ENCODE measurements at regions not wholly inside any gene's neighbourhood (a gene's known extent, or its start where the extent isn't known, plus 50 kb on each side); places are given as distances from the start of the nearest gene placed in this dataset.

DNA sequence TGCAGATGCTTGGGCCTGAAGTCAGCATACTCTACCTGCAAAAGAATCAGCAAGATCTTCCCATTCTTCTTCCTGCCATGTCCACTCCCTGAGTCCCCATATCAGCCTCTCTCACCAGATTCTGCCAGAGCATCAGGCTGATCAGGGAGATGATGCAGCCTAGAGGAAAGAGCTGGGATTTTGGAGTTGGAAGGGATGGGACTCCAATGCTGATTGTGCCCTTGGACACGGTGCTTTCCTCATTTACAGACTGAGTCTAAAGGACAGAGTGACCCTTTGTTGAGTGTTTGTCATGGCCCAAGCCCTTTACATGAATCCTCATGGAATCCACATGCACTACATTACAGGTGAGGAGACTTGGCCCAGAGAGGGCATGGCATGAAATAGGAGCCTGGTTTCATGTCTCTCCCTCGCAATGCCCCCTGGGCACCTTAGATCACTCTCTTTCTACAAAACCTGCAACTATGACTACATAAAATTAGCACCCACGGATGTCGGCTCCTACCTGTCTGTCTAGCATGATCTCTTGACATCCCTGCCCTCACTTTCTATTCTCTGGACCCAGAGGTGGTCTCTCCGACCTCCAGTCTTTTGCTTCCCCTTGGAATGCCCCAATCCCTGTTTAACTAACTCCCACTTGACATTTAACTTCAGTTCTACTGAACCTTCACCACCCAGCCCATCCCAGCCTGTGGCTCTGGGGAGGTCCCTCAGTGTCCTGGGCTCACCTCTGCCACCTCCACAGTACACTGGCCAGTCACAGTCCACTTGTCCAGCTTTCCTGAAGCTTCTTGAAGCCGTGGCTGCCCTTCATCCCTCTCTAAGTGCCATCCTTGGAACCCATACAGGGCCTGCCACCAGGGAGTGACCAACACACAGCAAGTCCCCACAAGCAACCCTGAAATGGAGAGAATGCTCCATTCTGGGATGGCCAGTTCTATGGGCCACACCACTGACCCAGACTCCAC is 173.5 kb downstream of the ABHD5 start:
- no peaks in the 10 kb centered on the region for H3K4me1 Mint-ChIP-seq
- no peaks in the 10 kb centered on the region for H3K27me3 ChIP-seq (ENCODE audit: insufficient read depth, low read length, poor library complexity, severe bottlenecking)
- no peaks in the 10 kb centered on the region for H3K36me3 ChIP-seq (ENCODE audit: insufficient read depth, low read length)
- POLR2A ChIA-PET = no interaction called here
- H3K27ac ChIP-seq (ENCODE audit: low read depth, low read length) = no peak overlapping the region
- H3K4me3 Mint-ChIP-seq = no peak overlapping the region
- CTCF ChIA-PET = interaction anchor here (0.9 kb wide), 1 partner anchor 14 kb away, joined by 3 read pairs; no protein-coding TSS in a partner anchor
- H3K9me3 Mint-ChIP-seq = no peaks in the 10 kb centered on the region
- DNase-seq = no peak
- H3K27me3 Mint-ChIP-seq = peaks cover 32 to 57% of the 10 kb centered on the region in 2 donors
- peak overlapping the region in 1 of 8 donors; percentile 1 for H3K27ac Mint-ChIP-seq
- H3K9me3 ChIP-seq (ENCODE audit: low read length) = no peaks in the 10 kb centered on the region
- no peak overlapping the region for H3K4me3 ChIP-seq (ENCODE audit: low read length)
- H3K36me3 Mint-ChIP-seq = no peaks in the 10 kb centered on the region
- H3K4me1 ChIP-seq (ENCODE audit: insufficient read depth, low read length) = no peaks in the 10 kb centered on the region

DNA sequence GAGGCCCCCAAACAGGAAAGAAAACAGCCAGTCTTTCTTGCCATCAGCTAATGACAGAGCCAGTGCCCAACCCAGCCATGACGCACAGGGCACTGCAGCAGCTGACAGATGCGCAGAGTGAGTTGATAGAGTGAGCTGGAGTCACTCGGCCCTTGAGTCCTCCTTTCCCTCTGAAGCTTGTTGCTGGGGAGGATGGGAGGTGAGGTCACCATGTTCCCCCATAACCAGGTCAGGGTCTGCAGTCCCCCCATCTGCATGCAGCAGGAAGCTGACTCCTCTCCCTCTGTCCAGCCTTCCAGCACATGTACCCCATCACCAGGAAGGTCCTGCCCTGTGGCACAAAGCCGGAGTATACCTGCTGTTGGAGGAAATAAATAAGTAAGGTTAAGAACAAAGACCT is 174.6 kb downstream of the ABHD5 start:
- DNase-seq = no peak
- Mint-ChIP-seq H3K9me3 (no peaks in the 10 kb centered on the region), H3K4me1 (no peaks in the 10 kb centered on the region), H3K4me3 (no peak overlapping the region), H3K36me3 (no peaks in the 10 kb centered on the region), H3K27ac (no peak overlapping the region), H3K27me3 (peaks cover 29 to 60% of the 10 kb centered on the region in 2 donors)
- Histone ChIP-seq H3K9me3 (ENCODE audit: low read length) (no peaks in the 10 kb centered on the region), H3K4me1 (ENCODE audit: insufficient read depth, low read length) (no peaks in the 10 kb centered on the region), H3K4me3 (ENCODE audit: low read length) (no peak overlapping the region), H3K27me3 (ENCODE audit: insufficient read depth, low read length, poor library complexity, severe bottlenecking) (no peaks in the 10 kb centered on the region), H3K36me3 (ENCODE audit: insufficient read depth, low read length) (no peaks in the 10 kb centered on the region), H3K27ac (ENCODE audit: low read depth, low read length) (no peak overlapping the region)
- ChIA-PET POLR2A (no interaction called here), CTCF (no interaction called here)

DNA sequence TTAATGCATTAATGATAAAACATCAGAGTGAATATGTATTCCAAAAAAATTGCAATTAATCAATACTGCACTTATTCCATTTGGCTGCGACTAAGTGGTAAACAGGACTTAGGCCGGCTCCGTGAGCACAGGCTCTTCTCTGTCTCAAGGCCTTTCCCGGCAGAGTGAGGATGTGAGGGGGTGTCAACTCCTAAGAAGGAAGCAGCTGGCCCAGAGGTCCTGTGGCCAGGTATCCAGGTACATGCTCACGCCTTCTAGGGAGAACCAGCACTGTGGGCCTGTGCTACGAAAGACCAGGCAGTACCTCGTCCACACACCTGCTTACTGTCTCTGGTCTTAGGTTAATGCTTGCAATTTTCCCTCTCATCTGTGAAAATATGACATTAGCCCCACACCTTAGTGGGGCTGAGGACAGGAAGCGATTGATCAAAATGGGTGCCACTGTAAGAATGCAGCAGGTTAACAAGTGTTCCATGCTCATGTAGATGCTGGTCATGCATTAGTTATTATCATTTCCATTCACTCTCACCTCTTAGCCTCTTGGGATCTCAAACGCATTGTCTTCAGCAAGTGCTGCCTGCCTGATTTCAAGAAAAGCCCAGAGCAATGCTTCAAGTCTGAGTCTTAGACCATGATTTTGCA is 175.3 kb downstream of the ABHD5 start:
- H3K27me3 Mint-ChIP-seq = peaks cover 28 to 54% of the 10 kb centered on the region in 2 donors
- no peak for DNase-seq
- Histone ChIP-seq H3K9me3 (ENCODE audit: low read length) (no peaks in the 10 kb centered on the region), H3K4me1 (ENCODE audit: insufficient read depth, low read length) (no peaks in the 10 kb centered on the region), H3K27me3 (ENCODE audit: insufficient read depth, low read length, poor library complexity, severe bottlenecking) (no peaks in the 10 kb centered on the region), H3K36me3 (ENCODE audit: insufficient read depth, low read length) (no peaks in the 10 kb centered on the region), H3K27ac (ENCODE audit: low read depth, low read length) (no peak overlapping the region), H3K4me3 (ENCODE audit: low read length) (no peak overlapping the region)
- ChIA-PET POLR2A (no interaction called here), CTCF (no interaction called here)
- H3K36me3 Mint-ChIP-seq = no peaks in the 10 kb centered on the region
- H3K27ac Mint-ChIP-seq = no peak overlapping the region
- no peaks in the 10 kb centered on the region for H3K9me3 Mint-ChIP-seq
- H3K4me3 Mint-ChIP-seq = no peak overlapping the region
- H3K4me1 Mint-ChIP-seq = no peaks in the 10 kb centered on the region

DNA sequence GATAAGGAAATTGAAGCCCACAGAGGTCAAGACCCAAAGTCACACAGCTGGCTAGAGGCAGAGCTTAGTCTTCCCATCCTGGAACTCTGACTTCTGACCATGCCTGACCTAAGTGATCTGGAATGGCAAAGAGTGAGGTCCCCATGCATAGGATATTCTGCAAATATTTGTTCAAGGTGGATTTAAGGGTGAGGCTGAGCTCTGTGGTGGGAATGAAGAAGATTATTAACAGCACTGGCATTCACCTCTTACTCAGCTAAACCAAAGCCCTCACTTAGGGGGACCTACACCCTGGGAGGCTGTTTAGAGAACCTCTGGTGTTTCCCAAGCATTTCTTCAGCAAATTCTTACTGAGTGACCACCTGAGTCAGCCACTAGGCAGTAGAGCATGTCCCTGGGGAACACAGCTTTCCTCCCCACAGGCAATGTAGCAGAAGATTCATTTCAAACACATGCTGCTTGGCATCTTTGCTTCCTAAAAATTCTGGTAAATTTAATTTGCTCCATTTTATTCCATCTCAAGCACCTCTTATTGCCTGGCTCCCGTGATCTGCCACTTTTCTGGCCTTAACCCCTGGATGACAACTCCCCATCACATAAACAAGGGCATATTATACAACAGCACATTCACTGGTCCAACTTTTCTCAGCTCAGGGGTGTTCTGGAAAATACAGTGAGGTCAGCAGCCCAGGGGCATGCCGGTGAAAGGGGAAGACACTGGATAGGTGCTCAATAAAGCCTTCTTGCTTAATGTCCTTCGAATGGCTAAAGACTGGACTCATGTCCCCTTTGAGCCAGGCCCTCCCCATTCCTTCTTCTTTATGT is 176.0 kb downstream of the ABHD5 start:
- POLR2A ChIA-PET = no interaction called here
- CTCF ChIA-PET = no interaction called here
- H3K27me3 ChIP-seq (ENCODE audit: insufficient read depth, low read length, poor library complexity, severe bottlenecking) = no peaks in the 10 kb centered on the region
- no peak for DNase-seq
- H3K27ac Mint-ChIP-seq = no peak overlapping the region
- no peak overlapping the region for H3K4me3 Mint-ChIP-seq
- H3K27ac ChIP-seq (ENCODE audit: low read depth, low read length) = no peak overlapping the region
- H3K36me3 ChIP-seq (ENCODE audit: insufficient read depth, low read length) = no peaks in the 10 kb centered on the region
- no peaks in the 10 kb centered on the region for H3K4me1 ChIP-seq (ENCODE audit: insufficient read depth, low read length)
- H3K36me3 Mint-ChIP-seq = no peaks in the 10 kb centered on the region
- peaks cover 28 to 51% of the 10 kb centered on the region in 2 donors for H3K27me3 Mint-ChIP-seq
- H3K4me3 ChIP-seq (ENCODE audit: low read length) = no peak overlapping the region
- H3K4me1 Mint-ChIP-seq = no peaks in the 10 kb centered on the region
- no peaks in the 10 kb centered on the region for H3K9me3 ChIP-seq (ENCODE audit: low read length)
- no peaks in the 10 kb centered on the region for H3K9me3 Mint-ChIP-seq

DNA sequence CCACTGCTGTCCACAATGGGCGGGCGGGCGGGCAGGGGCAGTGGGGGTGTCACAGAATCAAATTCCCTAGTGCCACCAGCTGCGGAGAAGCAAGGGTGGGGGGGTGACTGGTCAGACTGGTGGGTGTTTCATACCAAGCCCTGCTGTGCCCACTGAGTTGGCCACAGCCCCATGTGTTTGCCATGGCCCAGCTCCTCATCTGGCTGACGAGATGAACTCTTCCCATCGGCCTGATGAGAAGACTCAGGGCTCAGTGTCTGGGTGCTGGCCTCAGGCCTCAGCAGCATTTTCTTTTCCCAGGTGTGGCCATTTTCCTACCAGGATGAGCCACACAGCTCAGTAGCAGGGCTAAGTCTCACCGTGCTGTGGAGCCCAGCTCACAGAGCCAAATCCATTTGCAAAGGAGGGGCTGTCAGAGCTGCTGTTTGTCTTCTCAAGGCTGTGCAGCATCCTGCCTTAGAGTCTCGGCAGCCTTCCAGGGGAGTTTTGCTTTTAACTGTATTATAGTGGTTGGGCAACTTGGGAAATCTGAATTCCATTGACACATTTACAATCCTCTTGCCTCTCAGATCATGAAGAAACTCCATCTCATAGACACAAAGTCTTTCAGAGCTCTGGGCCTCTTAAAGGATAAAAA is 176.8 kb downstream of the ABHD5 start:
- Histone ChIP-seq H3K4me3 (ENCODE audit: low read length) (no peak overlapping the region), H3K27ac (ENCODE audit: low read depth, low read length) (no peak overlapping the region), H3K4me1 (ENCODE audit: insufficient read depth, low read length) (no peaks in the 10 kb centered on the region), H3K27me3 (ENCODE audit: insufficient read depth, low read length, poor library complexity, severe bottlenecking) (no peaks in the 10 kb centered on the region), H3K9me3 (ENCODE audit: low read length) (no peaks in the 10 kb centered on the region), H3K36me3 (ENCODE audit: insufficient read depth, low read length) (no peaks in the 10 kb centered on the region)
- no peak for DNase-seq
- H3K9me3 Mint-ChIP-seq = no peaks in the 10 kb centered on the region
- ChIA-PET CTCF (interaction anchor here (0.9 kb wide), 1 partner anchor 11 kb away, joined by 3 read pairs; no protein-coding TSS in a partner anchor), POLR2A (no interaction called here)
- H3K27ac Mint-ChIP-seq = no peak overlapping the region
- no peaks in the 10 kb centered on the region for H3K4me1 Mint-ChIP-seq
- H3K27me3 Mint-ChIP-seq = peaks cover 29 to 55% of the 10 kb centered on the region in 2 donors
- H3K4me3 Mint-ChIP-seq = no peak overlapping the region
- no peaks in the 10 kb centered on the region for H3K36me3 Mint-ChIP-seq

DNA sequence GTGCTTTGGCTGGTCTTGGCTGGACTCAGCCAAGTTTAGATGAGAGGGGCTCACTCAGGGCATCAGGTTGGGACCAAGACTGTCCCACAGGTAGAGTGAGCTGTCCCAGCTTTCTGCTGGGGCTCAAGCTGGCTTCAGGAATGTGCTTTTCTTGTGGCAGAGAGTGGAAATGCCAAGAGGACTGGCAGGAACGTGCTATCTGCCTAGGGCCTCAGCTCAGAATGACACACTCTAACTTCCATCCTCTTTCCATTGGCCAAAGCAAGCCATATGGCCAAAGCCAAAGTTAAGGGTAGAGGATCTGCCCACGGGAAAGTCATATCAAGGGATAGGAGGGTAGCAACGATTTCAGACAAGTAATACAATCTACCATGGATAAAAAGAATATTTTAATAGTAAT is 178.8 kb downstream of the ABHD5 start:
- Histone ChIP-seq H3K27ac (ENCODE audit: low read depth, low read length) (no peak overlapping the region), H3K4me1 (ENCODE audit: insufficient read depth, low read length) (no peaks in the 10 kb centered on the region), H3K4me3 (ENCODE audit: low read length) (no peak overlapping the region), H3K36me3 (ENCODE audit: insufficient read depth, low read length) (no peaks in the 10 kb centered on the region), H3K9me3 (ENCODE audit: low read length) (no peaks in the 10 kb centered on the region), H3K27me3 (ENCODE audit: insufficient read depth, low read length, poor library complexity, severe bottlenecking) (no peaks in the 10 kb centered on the region)
- CTCF ChIA-PET = no interaction called here
- H3K4me1 Mint-ChIP-seq = no peaks in the 10 kb centered on the region
- H3K4me3 Mint-ChIP-seq = no peak overlapping the region
- no peaks in the 10 kb centered on the region for H3K36me3 Mint-ChIP-seq
- POLR2A ChIA-PET = no interaction called here
- no peak overlapping the region for H3K27ac Mint-ChIP-seq
- no peak for DNase-seq
- peaks cover 18 to 51% of the 10 kb centered on the region in 2 donors for H3K27me3 Mint-ChIP-seq
- no peaks in the 10 kb centered on the region for H3K9me3 Mint-ChIP-seq

DNA sequence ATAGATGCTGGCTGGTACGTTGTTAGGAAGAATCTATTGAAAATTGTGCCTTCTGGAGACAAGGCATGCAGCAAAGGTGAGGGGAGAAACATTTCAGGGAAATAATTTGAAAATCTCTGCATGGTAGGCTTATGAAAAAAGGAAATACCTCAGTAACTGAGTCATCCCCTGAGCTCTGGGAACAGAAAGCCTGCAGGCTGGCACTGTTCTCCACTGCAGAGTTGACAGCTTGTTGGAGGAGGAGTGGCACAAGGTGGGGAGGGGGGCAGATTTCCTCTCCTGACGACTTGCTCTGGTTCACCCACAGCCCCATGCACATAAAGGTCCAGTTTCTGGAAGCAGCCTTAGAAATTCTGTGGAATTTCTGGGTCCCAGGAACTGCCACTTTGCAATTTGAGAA is 179.4 kb downstream of the ABHD5 start:
- H3K27ac ChIP-seq (ENCODE audit: low read depth, low read length) = no peak overlapping the region
- H3K4me3 ChIP-seq (ENCODE audit: low read length) = no peak overlapping the region
- no peak for DNase-seq
- Mint-ChIP-seq H3K27me3 (peaks cover 16 to 49% of the 10 kb centered on the region in 2 donors), H3K4me3 (no peak overlapping the region), H3K27ac (no peak overlapping the region), H3K4me1 (no peaks in the 10 kb centered on the region), H3K36me3 (no peaks in the 10 kb centered on the region), H3K9me3 (no peaks in the 10 kb centered on the region)
- POLR2A ChIA-PET = no interaction called here
- no peaks in the 10 kb centered on the region for H3K4me1 ChIP-seq (ENCODE audit: insufficient read depth, low read length)
- H3K27me3 ChIP-seq (ENCODE audit: insufficient read depth, low read length, poor library complexity, severe bottlenecking) = no peaks in the 10 kb centered on the region
- no peaks in the 10 kb centered on the region for H3K9me3 ChIP-seq (ENCODE audit: low read length)
- CTCF ChIA-PET = interaction anchor here (1.9 kb wide), 1 partner anchor 10 kb away, joined by 4 read pairs; no protein-coding TSS in a partner anchor
- no peaks in the 10 kb centered on the region for H3K36me3 ChIP-seq (ENCODE audit: insufficient read depth, low read length)
